Hepatic stellate cell (primary cell): ENCODE measurements at regions not wholly inside any gene's neighbourhood (a gene's known extent, or its start where the extent isn't known, plus 50 kb on each side); places are given as distances from the start of the nearest gene placed in this dataset.
"Not testable (repeated sequence)": the region's sequence is repeated elsewhere in the genome, so short reads cannot be mapped to it uniquely, and the experiment has no call there.

Source experiments
- DNase-seq: peaks from one replicate; pipeline ENCODE4 v3.0.0; 2011; ENCODE audit warnings: low spot score

GRCh38 chr1:157252473-157252872, 114.3 kb upstream of the ETV3 start:
- DNase-seq, result no peak

GRCh38 chr1:157249739-157250138, 111.5 kb upstream of the ETV3 start:
- no peak for DNase-seq

GRCh38 chr1:157249326-157249725, 111.1 kb upstream of the ETV3 start:
- no peak for DNase-seq

GRCh38 chr1:157247764-157248049, 109.5 kb upstream of the ETV3 start:
- DNase-seq, result not testable (repeated sequence)

GRCh38 chr1:157247005-157247763, 109.0 kb upstream of the ETV3 start:
- DNase-seq, result no peak

- no peak for DNase-seq
These were observed 107.6 kb upstream of the ETV3 start for GRCh38 chr1:157245823-157246222.

GRCh38 chr1:157241185-157241538, 103.0 kb upstream of the ETV3 start:
- no peak for DNase-seq

GRCh38 chr1:157240495-157241184, 102.4 kb upstream of the ETV3 start:
- no peak for DNase-seq

- DNase-seq, result no peak
These were observed 101.7 kb upstream of the ETV3 start for GRCh38 chr1:157239936-157240335.

- DNase-seq, result no peak
These were observed 100.4 kb upstream of the ETV3 start for GRCh38 chr1:157238585-157238984.

GRCh38 chr1:157237981-157238380, 99.8 kb upstream of the ETV3 start:
- no peak for DNase-seq

- no peak for DNase-seq
These were observed 99.3 kb upstream of the ETV3 start for GRCh38 chr1:157237522-157237921.

GRCh38 chr1:157236072-157236471, 97.9 kb upstream of the ETV3 start:
- no peak for DNase-seq

- DNase-seq, result no peak
These were observed 97.1 kb upstream of the ETV3 start for GRCh38 chr1:157235307-157235706.

- DNase-seq, result no peak
These were observed 96.6 kb upstream of the ETV3 start for GRCh38 chr1:157234705-157235273.

GRCh38 chr1:157233131-157233530, 94.9 kb upstream of the ETV3 start:
- no peak for DNase-seq

GRCh38 chr1:157231846-157232525, 93.8 kb upstream of the ETV3 start:
- no peak for DNase-seq

- DNase-seq, result no peak
These were observed 92.3 kb upstream of the ETV3 start for GRCh38 chr1:157230500-157230899.

GRCh38 chr1:157227700-157228099, 89.5 kb upstream of the ETV3 start:
- DNase-seq, result no peak

- DNase-seq, result no peak
These were observed 88.5 kb upstream of the ETV3 start for GRCh38 chr1:157226739-157227138.

- no peak for DNase-seq
These were observed 81.4 kb upstream of the ETV3 start for GRCh38 chr1:157219600-157219999.

GRCh38 chr1:157219182-157219581, 81.0 kb upstream of the ETV3 start:
- DNase-seq, result no peak

GRCh38 chr1:157218671-157219070, 80.5 kb upstream of the ETV3 start:
- no peak for DNase-seq
